ENCODE measurements at regions not wholly inside any gene's neighbourhood (a gene's known extent, or its start where the extent isn't known, plus 50 kb on each side); places are given as distances from the start of the nearest gene placed in this dataset.

GRCh38 chr7:84631913-84632312, 437.3 kb upstream of the SEMA3A start:
- H3K27me3 ChIP-seq (ENCODE audit: insufficient read depth, low read length): no peaks in the 10 kb centered on the region
- H3K4me3 ChIP-seq (ENCODE audit: low read length): no peak overlapping the region
- H3K36me3 ChIP-seq (ENCODE audit: insufficient read depth, low read depth, low read length): no peaks in the 10 kb centered on the region
- no peaks in the 10 kb centered on the region for H3K4me1 ChIP-seq (ENCODE audit: insufficient read depth, low read length)
- peaks cover 26% of the 10 kb centered on the region for H3K9me3 ChIP-seq (ENCODE audit: insufficient read depth, low read depth, low read length)
- no peak overlapping the region for H3K27ac ChIP-seq (ENCODE audit: low read length)
- no peak overlapping the region for H3K9ac ChIP-seq (ENCODE audit: low read depth, low read length)

- H3K27ac ChIP-seq (ENCODE audit: low read length): no peak overlapping the region
- H3K4me3 ChIP-seq (ENCODE audit: low read length): no peak overlapping the region
- H3K9me3 ChIP-seq (ENCODE audit: insufficient read depth, low read depth, low read length): peaks cover 23% of the 10 kb centered on the region
- no peaks in the 10 kb centered on the region for H3K27me3 ChIP-seq (ENCODE audit: insufficient read depth, low read length)
- no peaks in the 10 kb centered on the region for H3K36me3 ChIP-seq (ENCODE audit: insufficient read depth, low read depth, low read length)
- no peaks in the 10 kb centered on the region for H3K4me1 ChIP-seq (ENCODE audit: insufficient read depth, low read length)
- H3K9ac ChIP-seq (ENCODE audit: low read depth, low read length): no peak overlapping the region
Measured at GRCh38 chr7:84629640-84630318, 435.2 kb upstream of the SEMA3A start.

GRCh38 chr7:84629216-84629615, 434.6 kb upstream of the SEMA3A start:
- Histone ChIP-seq H3K9me3 (ENCODE audit: insufficient read depth, low read depth, low read length) (peaks cover 23% of the 10 kb centered on the region), H3K27ac (ENCODE audit: low read length) (no peak overlapping the region), H3K27me3 (ENCODE audit: insufficient read depth, low read length) (no peaks in the 10 kb centered on the region), H3K9ac (ENCODE audit: low read depth, low read length) (no peak overlapping the region), H3K4me3 (ENCODE audit: low read length) (no peak overlapping the region), H3K4me1 (ENCODE audit: insufficient read depth, low read length) (no peaks in the 10 kb centered on the region), H3K36me3 (ENCODE audit: insufficient read depth, low read depth, low read length) (no peaks in the 10 kb centered on the region)

- Histone ChIP-seq H3K27me3 (ENCODE audit: insufficient read depth, low read length) (no peaks in the 10 kb centered on the region), H3K4me1 (ENCODE audit: insufficient read depth, low read length) (no peaks in the 10 kb centered on the region; the same call in 1 of the 2 replicates), H3K36me3 (ENCODE audit: insufficient read depth, low read depth, low read length) (no peaks in the 10 kb centered on the region), H3K9me3 (ENCODE audit: insufficient read depth, low read depth, low read length) (peaks cover 13% of the 10 kb centered on the region), H3K9ac (ENCODE audit: low read depth, low read length) (no peak overlapping the region), H3K27ac (ENCODE audit: low read length) (no peak overlapping the region), H3K4me3 (ENCODE audit: low read length) (no peak overlapping the region)
Measured at GRCh38 chr7:84627250-84627649, 432.7 kb upstream of the SEMA3A start.

- no peak overlapping the region for H3K9ac ChIP-seq (ENCODE audit: low read depth, low read length)
- H3K27ac ChIP-seq (ENCODE audit: low read length): no peak overlapping the region
- H3K4me3 ChIP-seq (ENCODE audit: low read length): no peak overlapping the region
- no peaks in the 10 kb centered on the region for H3K27me3 ChIP-seq (ENCODE audit: insufficient read depth, low read length)
- no peaks in the 10 kb centered on the region for H3K36me3 ChIP-seq (ENCODE audit: insufficient read depth, low read depth, low read length)
- no peaks in the 10 kb centered on the region for H3K9me3 ChIP-seq (ENCODE audit: insufficient read depth, low read depth, low read length)
- no peaks in the 10 kb centered on the region; the same call in 1 of the 2 replicates for H3K4me1 ChIP-seq (ENCODE audit: insufficient read depth, low read length)
Measured at GRCh38 chr7:84624927-84625326, 430.3 kb upstream of the SEMA3A start.

- Histone ChIP-seq H3K9ac (ENCODE audit: low read depth, low read length) (no peak overlapping the region), H3K4me1 (ENCODE audit: insufficient read depth, low read length) (no peaks in the 10 kb centered on the region; the same call in 1 of the 2 replicates), H3K4me3 (ENCODE audit: low read length) (no peak overlapping the region), H3K27ac (ENCODE audit: low read length) (no peak overlapping the region), H3K36me3 (ENCODE audit: insufficient read depth, low read depth, low read length) (no peaks in the 10 kb centered on the region), H3K27me3 (ENCODE audit: insufficient read depth, low read length) (no peaks in the 10 kb centered on the region), H3K9me3 (ENCODE audit: insufficient read depth, low read depth, low read length) (no peaks in the 10 kb centered on the region)
Measured at GRCh38 chr7:84624527-84624926, 429.9 kb upstream of the SEMA3A start.

- Histone ChIP-seq H3K4me1 (ENCODE audit: insufficient read depth, low read length) (no peaks in the 10 kb centered on the region), H3K9ac (ENCODE audit: low read depth, low read length) (no peak overlapping the region), H3K36me3 (ENCODE audit: insufficient read depth, low read depth, low read length) (no peaks in the 10 kb centered on the region), H3K27ac (ENCODE audit: low read length) (no peak overlapping the region), H3K9me3 (ENCODE audit: insufficient read depth, low read depth, low read length) (no peaks in the 10 kb centered on the region), H3K27me3 (ENCODE audit: insufficient read depth, low read length) (no peaks in the 10 kb centered on the region), H3K4me3 (ENCODE audit: low read length) (no peak overlapping the region)
Measured at GRCh38 chr7:84617265-84618030, 422.9 kb upstream of the SEMA3A start.

GRCh38 chr7:84614821-84615501, 420.4 kb upstream of the SEMA3A start:
- Histone ChIP-seq H3K9me3 (ENCODE audit: insufficient read depth, low read depth, low read length) (no peaks in the 10 kb centered on the region), H3K9ac (ENCODE audit: low read depth, low read length) (no peak overlapping the region), H3K27ac (ENCODE audit: low read length) (no peak overlapping the region)

GRCh38 chr7:84612981-84613681, 418.5 kb upstream of the SEMA3A start:
- Histone ChIP-seq H3K36me3 (ENCODE audit: insufficient read depth, low read depth, low read length) (no peaks in the 10 kb centered on the region), H3K4me1 (ENCODE audit: insufficient read depth, low read length) (no peaks in the 10 kb centered on the region), H3K4me3 (ENCODE audit: low read length) (no peak overlapping the region), H3K9me3 (ENCODE audit: insufficient read depth, low read depth, low read length) (no peaks in the 10 kb centered on the region), H3K9ac (ENCODE audit: low read depth, low read length) (no peak overlapping the region), H3K27me3 (ENCODE audit: insufficient read depth, low read length) (no peaks in the 10 kb centered on the region), H3K27ac (ENCODE audit: low read length) (no peak overlapping the region)

More at GRCh38 chr7:84614821-84615501, 420.4 kb upstream of the SEMA3A start:
- Histone ChIP-seq H3K4me3 (ENCODE audit: low read length) (no peak overlapping the region), H3K4me1 (ENCODE audit: insufficient read depth, low read length) (no peaks in the 10 kb centered on the region), H3K27me3 (ENCODE audit: insufficient read depth, low read length) (no peaks in the 10 kb centered on the region), H3K36me3 (ENCODE audit: insufficient read depth, low read depth, low read length) (no peaks in the 10 kb centered on the region)

GRCh38 chr7:84611391-84611790, 416.8 kb upstream of the SEMA3A start:
- Histone ChIP-seq H3K27me3 (ENCODE audit: insufficient read depth, low read length) (no peaks in the 10 kb centered on the region), H3K36me3 (ENCODE audit: insufficient read depth, low read depth, low read length) (no peaks in the 10 kb centered on the region), H3K4me1 (ENCODE audit: insufficient read depth, low read length) (no peaks in the 10 kb centered on the region), H3K9ac (ENCODE audit: low read depth, low read length) (no peak overlapping the region), H3K9me3 (ENCODE audit: insufficient read depth, low read depth, low read length) (no peaks in the 10 kb centered on the region), H3K4me3 (ENCODE audit: low read length) (no peak overlapping the region), H3K27ac (ENCODE audit: low read length) (no peak overlapping the region)

- Histone ChIP-seq H3K27ac (ENCODE audit: low read length) (no peak overlapping the region), H3K27me3 (ENCODE audit: insufficient read depth, low read length) (no peaks in the 10 kb centered on the region), H3K4me1 (ENCODE audit: insufficient read depth, low read length) (no peaks in the 10 kb centered on the region), H3K4me3 (ENCODE audit: low read length) (no peak overlapping the region), H3K9me3 (ENCODE audit: insufficient read depth, low read depth, low read length) (no peaks in the 10 kb centered on the region), H3K9ac (ENCODE audit: low read depth, low read length) (no peak overlapping the region), H3K36me3 (ENCODE audit: insufficient read depth, low read depth, low read length) (no peaks in the 10 kb centered on the region)
Measured at GRCh38 chr7:84610390-84610789, 415.8 kb upstream of the SEMA3A start.

Data from iPS-20b (cell line).